HG03064 (cell line): ENCODE measurements at regions not wholly inside any gene's neighbourhood (a gene's known extent, or its start where the extent isn't known, plus 50 kb on each side); places are given as distances from the start of the nearest gene placed in this dataset.

Source experiments
- ATAC-seq: cut with Tn5 transposase; IDR thresholded peaks from one replicate; pipeline ENCODE4 v1.9.1; 2021; ENCODE audit warnings: low read depth; ENCODE audit not compliant: unreplicated experiment

DNA sequence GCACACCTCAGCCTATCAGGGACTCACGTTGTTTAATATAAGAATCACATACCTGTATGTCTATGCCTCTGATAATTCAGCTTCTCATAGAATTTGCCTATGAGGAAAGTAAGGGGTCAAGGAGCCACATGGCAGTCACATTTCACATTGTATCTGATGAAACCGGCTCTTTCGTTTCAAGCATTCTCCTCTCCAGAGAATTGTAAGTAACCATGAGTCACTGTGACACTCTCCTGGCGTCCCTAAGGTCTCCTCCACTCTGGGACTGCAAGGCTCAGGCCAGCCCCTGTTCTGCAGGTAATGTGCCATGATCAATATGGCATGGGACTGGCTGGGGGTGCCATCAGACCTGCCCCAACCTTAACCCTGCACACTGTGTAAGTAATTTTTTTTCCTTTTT, 503.3 kb downstream of the COG6 start:
- no peak for ATAC-seq

- no peak for ATAC-seq
Observed at GRCh38 chr13:40159736-40160135, 504.3 kb downstream of the COG6 start.

DNA sequence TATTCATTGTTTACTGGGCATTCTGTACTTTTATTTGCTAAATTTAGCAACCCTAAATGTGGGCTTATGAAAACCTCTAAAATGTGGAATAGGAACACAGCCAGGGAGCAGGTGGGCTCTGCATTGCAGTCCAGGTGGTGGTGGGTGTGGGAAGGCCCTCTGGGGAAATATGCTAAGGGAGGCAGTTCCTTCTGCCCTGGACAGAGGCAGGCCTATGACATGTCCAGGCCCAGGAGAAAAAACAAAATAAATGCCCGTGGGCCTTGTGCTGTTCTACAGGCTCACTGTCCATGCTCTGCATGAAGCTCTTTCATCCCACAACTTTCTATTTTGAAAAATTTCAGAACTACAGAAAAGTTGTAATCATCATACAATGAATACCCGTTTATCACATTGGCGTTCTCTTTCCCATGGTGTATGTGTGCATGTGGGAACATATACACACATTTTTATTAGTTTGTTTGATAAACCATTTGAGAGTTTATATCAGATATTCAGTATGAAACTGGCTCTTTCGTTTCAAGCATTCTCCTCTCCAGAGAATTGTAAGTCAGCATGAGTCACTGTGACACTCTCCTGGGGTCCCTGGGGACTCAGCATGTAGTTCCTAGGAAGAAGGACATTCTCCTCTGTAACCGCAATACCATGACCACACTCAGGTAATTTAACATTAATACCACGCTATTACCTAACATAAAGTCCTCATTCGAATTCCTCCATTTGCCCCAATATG, 505.3 kb downstream of the COG6 start:
- no peak for ATAC-seq

DNA sequence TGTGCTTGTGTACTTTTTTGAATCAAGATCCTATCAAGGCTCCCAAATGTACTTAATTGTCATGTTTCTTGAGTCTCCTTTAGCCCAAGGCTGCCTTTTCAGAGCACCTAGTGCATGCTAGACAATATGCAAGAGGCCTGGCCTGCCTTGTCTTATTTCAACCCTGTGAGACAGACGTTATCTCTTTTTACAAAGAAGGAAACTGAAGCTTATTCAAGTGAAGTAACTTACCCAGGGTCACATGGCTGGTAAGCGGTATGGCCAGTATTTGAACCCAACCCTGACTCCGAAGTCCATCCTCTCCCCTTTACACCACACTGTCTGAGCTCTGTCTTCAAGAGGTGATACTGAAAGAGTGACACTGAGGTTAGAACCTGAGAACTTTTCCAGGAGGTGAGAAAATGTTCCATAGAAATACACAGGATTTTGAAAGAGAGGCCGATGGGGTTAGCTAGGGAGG, 505.1 kb downstream of the FOXO1 start:
- no peak for ATAC-seq

DNA sequence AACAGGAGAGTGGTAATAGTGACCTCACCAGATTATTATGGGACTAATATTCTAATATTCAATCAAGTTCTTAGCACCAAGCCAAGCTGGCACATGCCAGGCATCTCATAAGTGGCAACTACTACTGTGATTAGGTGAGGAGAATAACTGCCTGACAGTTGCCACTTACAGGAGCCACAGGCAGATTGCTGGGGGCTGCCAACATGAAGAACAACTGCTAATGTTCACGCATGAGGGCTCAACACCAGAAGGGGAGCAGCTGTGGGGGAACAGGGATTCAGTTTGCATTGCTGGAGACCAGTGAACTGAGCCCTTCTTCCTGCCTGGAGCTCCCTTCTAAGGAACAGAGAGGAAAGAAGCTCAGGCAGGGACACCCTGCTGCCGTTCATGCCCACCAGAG, 504.5 kb downstream of the FOXO1 start:
- ATAC-seq: no peak

- ATAC-seq: no peak
Observed at GRCh38 chr13:40163066-40164000, 503.1 kb downstream of the FOXO1 start.

- ATAC-seq: no peak
Observed at GRCh38 chr13:40164133-40164532, 502.3 kb downstream of the FOXO1 start.

DNA sequence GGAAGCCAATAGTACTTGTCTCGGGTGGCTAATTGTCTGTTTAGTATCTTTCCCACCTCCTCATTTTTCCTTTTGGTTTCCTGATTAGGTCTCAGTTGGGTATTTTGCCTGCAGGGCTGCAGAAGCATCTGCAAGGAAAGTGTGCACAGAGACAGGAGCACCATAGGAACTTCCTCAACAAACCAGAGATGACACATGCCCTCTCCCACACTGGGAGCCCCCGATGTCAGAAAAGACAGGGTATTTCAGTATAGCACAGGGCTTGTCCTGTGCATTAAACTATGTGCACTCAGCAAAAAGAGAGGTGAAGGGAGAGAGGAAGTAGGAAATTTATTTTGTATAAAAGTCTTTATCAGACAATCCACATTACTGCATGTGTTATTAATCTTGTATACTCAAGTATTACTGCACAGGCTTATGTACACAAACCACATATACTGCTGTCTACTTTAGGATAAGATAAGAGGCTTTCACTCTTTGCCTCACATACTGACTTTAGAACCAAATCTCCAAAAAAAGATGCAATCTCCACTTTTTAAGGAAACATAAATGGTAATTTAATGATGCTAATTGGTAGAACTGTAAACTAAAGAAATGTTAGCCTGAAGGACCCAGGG, 501.0 kb downstream of the FOXO1 start:
- no peak for ATAC-seq

GRCh38 chr13:40167327-40167726, 499.1 kb downstream of the FOXO1 start:
- ATAC-seq: no peak

DNA sequence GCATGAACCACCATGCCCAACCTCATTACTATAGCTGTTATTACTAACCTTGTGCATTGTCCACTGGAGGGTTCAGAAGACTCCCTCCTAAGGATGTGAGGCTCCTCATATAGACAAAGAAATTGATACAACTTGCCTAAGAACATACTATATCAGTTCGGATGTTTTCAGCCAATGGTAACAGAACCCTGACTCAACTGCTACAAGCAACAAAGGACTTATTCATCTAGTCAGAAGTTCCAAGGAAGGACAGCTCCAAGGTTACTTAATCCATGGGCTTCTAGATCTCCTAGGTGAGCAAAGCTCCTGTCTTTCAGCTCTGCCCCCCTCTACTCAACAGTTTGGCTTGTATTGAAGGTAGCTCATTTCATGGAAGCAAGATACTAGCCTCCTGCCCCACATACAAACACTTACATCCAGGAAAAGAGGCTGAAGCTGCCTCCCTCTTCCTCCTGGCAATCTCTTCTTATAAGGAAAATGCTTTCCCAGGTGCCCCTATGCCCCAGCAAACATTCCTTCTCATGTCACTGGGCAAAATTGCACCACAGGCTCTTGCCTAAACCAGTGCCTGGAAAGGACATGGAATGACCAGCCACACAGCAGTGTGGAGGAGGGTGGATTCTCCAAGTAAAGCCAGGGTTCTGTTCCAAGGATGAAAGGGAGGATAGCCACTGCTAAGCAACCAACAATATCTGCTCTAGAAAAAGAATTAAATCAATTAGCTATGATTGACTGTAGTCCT, 497.8 kb downstream of the FOXO1 start:
- ATAC-seq: no peak

- no peak for ATAC-seq
Observed at GRCh38 chr13:40169476-40169875, 497.0 kb downstream of the FOXO1 start.

DNA sequence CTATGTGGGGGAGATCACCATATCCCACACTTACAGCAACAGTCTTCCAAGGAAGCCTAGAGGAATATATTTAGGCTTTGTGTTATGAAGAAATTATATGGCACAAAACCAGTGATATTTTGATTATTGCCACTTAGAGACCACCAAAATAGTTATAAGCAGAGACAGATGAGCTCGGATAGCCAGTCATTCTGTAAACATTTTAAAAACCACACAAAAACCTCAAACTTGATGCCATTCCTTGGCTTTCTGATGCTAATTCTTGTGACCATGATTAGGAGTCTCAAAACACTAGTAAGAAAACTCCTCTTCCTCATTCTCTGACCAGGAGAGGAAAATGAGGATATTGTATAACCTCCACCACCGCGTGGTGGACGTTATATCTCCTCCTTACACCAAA, 496.4 kb downstream of the FOXO1 start:
- ATAC-seq: no peak

DNA sequence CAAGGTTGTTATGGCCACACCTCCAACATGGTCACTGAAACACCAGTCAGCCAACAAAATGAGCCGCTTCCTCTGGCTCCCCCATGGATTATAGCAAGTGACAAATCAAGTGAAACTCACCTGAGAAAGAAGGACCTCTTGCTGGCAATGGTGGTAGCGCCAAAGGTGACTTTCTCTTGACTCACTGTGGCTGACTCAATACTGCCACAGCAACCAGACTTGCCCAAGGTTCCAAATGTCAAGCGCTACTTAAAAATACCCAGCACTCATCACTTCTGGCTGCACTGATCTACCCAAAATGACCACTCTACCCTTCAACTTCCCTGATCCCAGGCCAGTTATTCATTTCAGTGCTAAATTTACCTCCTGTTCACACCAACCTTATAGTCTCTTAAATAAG, 495.5 kb downstream of the FOXO1 start:
- no peak for ATAC-seq

DNA sequence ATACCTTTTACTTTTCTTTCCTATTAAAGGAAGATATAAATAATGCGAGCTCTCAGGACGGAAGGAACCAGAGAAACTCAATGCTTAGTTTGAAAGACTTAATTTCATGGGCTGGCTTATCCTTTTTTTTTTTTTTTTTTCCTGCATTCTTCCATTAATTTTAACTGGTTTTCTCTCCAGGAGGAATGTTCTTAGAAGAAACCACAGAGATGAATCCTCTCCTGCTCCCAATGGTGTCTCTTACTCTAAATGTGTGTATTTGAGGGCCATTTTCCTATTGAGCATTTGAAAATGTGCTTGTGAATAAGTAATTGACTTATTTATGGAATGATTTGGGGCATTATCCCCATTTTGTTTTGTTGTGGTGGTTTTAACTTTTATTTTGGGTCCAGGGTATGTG, 494.9 kb downstream of the FOXO1 start:
- ATAC-seq: no peak

DNA sequence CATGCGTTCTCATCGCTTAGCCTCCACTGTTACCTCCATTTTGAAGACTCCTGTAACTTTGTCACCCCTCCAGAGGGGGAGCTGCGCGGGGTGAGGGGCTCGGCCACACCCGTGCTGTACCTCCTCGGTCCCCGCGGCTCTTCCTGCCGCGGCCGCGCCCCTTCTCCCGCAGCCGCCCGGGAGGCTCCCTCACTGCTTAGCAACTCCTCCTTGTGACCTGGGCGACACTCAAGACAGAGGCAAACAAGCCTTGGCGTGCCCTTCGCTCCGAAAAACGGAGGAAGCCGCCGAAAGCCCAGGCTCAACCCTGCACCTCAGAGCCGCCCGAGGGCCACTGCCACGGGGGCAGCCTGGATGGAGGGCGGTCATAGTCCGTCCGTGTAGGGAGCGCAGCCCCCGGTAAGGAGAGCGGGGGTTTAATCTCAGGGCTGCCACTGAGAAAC, 494.3 kb downstream of the FOXO1 start:
- ATAC-seq: no peak

DNA sequence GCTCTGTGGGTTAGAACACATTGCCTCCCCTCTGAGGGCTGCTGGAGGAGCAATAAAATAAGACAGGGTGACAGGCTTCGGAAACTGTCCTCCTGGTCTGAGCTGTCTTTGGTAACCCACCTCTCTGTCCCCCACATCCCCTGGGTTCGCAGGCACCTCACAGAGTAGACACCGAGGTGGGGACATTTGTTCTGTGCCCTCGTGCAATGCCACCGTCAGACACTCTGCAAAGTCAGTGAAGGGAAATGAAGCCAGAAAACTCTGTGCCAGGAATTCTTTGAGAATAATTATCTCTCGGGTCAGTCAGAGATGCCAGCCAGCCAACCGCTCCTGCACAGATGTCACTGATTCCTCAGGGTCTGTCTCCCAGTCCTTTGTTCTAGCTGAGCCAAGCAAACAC, 493.6 kb downstream of the FOXO1 start:
- no peak for ATAC-seq

- ATAC-seq: no peak
Observed at GRCh38 chr13:40175639-40176038, 490.8 kb downstream of the FOXO1 start.

DNA sequence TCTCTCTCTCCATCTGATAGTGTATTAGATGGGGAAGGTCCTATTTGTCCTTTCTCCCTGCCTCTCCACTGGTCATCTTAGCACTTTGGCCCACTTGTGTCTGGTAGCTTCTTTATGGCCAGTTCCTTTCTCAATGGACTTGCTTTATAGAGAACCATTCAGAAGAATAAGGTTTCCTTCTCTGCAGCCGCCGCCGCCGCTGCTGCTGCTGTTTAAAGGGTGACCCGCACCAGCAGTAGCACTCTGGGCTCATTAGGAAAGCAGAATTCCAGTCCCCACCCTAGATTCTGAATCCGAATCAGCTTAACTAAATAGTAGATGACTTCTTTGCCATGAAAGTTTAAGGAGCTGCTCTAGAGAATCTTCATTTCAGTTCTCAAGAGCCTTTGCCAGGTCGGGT, 490.2 kb downstream of the FOXO1 start:
- ATAC-seq: no peak

DNA sequence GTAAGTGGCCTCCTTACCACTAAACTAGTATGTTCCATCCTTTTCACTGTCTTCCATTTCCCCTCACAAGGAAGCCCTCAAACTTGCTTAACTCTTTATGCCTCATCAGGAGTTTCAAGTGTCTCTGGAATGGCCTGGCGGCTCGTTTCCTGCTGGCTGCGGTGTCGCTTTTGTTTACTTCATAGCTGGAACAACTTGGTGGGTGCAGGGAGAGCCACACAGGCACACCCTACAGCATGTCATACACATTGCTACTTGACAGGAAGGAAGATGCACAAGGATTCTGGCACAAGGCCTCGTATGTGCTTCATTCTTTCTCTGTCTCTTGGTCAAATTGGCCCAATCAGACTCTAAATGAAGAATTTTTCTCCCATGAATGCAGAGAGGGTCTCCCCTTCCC, 488.3 kb downstream of the FOXO1 start:
- ATAC-seq: no peak

- no peak for ATAC-seq
Observed at GRCh38 chr13:40179445-40180281, 486.8 kb downstream of the FOXO1 start.
